ENCODE measurements at regions not wholly inside any gene's neighbourhood (a gene's known extent, or its start where the extent isn't known, plus 50 kb on each side); places are given as distances from the start of the nearest gene placed in this dataset.
"Not testable (repeated sequence)": the region's sequence is repeated elsewhere in the genome, so short reads cannot be mapped to it uniquely, and the experiment has no call there.

- DNase-seq (ENCODE audit: low spot score) = peak; percentile 1
These were observed 152.3 kb downstream of the PCTP start for GRCh38 chr17:55903028-55903690.

DNA sequence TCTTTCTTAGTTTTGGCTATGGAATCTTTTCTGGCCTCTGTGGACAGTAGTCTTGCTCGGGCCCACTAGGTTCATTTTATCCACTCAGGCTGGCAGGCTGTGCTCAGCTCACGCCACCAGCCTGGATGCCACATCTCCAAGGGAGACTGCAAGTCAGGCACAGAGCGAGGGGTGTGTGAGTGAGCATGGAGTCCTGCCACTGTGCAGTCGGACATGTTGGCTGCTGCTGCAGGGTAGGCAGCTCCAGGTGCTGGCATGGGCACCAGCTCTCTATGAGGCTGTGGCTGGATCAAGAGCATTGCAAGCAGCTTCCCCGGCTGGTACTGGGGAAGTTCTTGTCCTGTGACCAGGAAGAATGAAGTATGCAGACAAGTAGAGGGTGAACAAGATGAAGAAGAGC is 158.9 kb downstream of the PCTP start:
- DNase-seq (ENCODE audit: low spot score) = no peak

DNA sequence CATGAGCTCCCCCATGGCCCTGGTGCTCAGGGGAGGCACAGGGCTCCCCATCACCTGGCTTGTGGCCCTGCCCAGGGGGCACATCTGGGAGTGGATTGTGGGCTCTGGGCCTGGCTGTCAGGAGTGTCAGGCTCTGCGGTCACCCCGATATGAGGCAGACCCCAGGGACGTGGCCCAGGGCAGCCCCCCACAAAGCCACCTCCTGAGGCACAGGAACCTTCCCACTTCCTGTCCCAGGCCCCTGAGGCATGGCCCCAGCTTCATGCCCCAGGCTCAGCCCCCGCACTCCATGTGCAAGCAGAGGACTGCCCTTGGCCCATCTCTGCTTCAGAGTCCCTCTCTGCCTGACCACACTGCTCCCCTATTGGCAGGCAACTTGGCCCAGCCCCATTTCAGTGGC is 160.3 kb downstream of the PCTP start:
- DNase-seq (ENCODE audit: low spot score) = no peak

- no peak for DNase-seq (ENCODE audit: low spot score)
These were observed 174.6 kb downstream of the PCTP start for GRCh38 chr17:55925440-55925839.

DNA sequence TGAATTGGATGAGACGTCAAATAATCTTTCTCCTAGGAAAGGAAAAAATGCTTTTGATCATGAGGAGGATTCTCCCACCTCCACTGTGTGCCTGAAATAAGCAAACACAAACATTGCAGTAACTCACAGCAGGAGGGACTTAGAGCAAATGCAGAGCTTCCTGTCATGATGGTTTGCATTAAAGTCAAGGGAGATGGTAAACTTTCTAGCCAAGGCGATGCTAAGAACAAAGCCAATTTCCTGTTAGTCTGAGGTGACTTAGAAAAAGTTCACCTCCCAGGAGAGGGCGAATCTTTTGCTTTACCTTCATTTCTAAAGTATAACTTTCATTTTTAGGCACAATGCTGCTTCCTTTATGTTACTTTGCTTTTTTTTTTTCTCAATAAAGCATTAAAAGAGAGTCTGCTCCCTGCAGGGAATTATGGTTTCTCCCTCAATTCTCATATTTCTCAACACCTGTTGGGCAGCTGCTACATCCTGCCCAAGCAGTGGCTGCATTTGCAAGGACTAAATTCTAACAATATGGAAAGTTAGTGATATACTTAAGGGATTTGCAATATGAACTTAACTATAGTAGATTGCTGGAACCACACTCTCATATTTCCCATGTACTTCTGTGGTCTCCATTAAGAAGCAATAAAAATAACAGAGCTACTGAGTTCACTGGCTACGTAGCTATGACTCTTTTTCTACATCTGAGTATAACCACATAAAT is 175.6 kb downstream of the PCTP start:
- DNase-seq (ENCODE audit: low spot score) = no peak

DNA sequence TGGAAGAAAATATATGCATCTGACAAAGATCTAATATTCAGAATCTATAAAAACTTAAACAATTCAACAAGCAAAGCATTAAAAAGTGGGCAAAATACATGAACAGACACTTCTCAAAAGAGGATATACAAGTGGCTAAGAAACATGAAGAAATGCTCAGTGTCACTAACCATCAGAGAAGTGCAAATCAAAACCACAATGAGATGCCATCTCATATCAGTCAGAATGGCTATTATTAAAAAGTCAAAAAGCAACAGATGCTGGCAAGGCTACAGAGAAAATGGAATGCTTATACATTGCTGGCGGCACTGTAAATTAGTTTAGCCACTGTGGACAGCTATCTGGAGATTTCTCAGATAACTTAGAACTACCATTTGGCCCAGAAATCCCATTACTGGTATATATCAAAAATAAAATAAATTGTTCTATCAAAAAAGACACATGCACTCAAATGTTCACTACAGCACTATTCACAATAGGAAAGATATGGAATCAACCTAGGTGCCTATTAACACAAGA is 179.5 kb downstream of the PCTP start:
- no peak for DNase-seq (ENCODE audit: low spot score)

GRCh38 chr17:55931446-55931845 is 180.6 kb downstream of the PCTP start:
- no peak for DNase-seq (ENCODE audit: low spot score)

GRCh38 chr17:55932973-55933372 is 182.1 kb downstream of the PCTP start:
- DNase-seq (ENCODE audit: low spot score) = no peak

GRCh38 chr17:55939181-55939810 is 188.4 kb downstream of the PCTP start:
- DNase-seq (ENCODE audit: low spot score) = not testable (repeated sequence)

DNA sequence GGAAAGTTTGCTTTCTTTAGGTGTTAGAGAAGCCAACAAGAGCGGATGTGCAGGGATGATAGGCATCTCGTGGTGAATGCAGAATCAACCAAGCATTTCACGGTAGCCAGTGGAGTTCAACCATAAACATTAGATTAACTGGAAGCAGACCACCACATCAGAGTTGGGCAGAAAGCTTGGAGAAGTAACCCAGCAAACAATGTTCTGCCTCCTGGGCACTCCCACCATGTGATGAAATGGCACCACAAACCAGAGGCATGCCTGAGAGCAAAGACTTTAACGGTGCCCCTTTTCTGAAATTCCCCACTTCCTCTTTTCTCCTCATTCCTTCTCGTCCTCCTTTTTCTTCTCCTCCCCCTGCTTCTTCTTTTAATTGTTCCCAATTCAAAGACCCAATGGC is 193.5 kb upstream of the ANKFN1 start:
- DNase-seq (ENCODE audit: low spot score) = no peak

- DNase-seq (ENCODE audit: low spot score) = no peak
These were observed 191.9 kb upstream of the ANKFN1 start for GRCh38 chr17:55961386-55961785.

DNA sequence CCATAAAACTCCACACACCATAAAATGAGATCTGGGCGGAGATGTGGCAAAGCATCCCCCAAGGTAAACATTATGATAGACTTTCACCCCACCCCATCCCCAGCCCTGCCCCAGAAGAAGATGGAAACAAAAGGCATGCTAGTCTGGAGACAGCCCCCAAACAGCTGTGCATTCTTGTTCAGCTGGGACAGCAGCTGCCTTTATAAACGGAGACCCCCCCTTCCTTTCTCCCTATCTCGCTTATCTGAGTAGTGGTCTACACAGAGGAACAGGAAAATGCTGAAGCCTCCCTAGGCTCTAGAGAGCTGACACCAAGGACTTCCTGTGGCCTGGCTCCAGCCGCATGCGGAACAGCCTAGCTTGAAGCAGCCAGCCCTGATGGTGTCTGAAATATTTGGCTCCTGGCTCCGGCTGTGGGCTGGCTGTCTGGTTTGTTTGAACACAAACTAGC is 190.3 kb upstream of the ANKFN1 start:
- DNase-seq (ENCODE audit: low spot score) = no peak

GRCh38 chr17:55964191-55964590 is 189.1 kb upstream of the ANKFN1 start:
- DNase-seq (ENCODE audit: low spot score) = no peak

DNA sequence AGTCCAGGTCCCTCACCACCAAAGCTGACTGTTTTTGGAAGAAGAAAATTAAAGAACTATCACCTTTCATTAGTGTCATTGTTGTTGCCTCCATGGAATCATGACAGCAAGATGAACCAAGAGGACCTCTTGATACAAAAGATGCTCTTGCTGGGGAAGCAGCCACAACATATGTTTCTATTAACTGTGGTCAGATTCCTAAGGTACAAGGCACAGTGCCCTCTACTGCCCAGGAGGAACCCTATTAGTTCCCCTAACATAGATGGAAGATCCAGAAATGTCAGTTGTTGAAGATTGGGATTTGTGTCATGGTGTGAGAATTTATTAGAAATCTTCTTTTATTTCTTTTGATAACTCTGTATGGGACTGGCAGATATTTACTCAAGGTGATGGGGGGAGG is 188.2 kb upstream of the ANKFN1 start:
- no peak for DNase-seq (ENCODE audit: low spot score)

DNA sequence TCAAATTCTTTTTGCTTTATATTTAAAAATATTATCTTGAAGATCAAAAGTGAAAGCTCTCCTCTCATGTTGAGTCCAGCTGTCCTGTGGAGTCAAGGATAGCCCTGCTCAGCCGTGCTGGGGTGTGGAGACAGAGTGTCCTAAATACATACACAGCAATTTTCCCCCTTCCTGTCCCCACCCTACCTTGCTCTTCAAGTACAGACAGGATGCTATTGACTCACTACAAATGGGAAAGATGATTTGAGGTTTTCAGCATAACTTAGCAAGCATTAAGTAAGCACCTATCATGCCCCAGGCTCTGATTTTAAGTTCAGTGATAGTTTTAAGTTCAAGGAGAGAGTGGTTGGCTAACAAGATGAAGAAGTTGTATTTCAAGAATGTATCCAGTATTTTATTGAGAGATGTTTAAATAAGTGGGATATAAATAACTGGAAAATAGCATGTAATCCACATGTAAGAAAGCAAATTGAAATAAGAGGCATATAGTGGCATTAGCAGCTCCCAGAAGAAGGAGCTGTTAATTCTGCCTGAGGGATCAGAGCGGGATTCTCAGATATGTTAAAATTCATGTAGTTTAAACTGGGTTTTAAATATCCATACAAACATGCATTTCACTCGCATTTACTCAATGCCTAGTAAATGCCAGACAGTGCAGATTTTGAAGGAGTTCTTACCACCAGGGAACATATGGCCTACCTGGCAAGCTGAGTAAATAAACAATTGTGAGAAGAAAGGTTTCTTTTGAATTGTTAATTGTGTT is 183.5 kb upstream of the ANKFN1 start:
- no peak for DNase-seq (ENCODE audit: low spot score)

- DNase-seq (ENCODE audit: low spot score) = no peak
These were observed 174.7 kb upstream of the ANKFN1 start for GRCh38 chr17:55978578-55978977.

GRCh38 chr17:55983096-55983495 is 170.2 kb upstream of the ANKFN1 start:
- DNase-seq (ENCODE audit: low spot score) = no peak

- no peak for DNase-seq (ENCODE audit: low spot score)
These were observed 166.5 kb upstream of the ANKFN1 start for GRCh38 chr17:55986817-55987216.

DNA sequence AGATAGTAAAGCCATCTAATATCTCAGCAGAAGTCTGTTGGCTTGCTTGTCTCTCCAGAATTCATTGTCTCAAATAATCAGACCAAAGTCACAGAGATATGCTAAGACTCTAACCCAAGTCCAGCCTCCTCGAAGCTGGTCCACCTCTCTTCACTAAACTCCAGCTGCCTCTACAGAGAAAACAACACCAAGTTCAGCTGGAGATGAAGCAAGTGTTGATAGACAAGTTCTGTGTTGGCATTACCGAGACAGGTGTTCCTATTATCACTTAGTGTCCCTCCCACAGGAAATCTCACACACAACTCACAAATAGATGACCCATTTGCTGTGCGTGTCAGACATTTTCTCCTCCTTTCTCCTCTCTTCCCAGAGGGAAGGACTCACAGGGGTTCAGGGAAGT is 164.4 kb upstream of the ANKFN1 start:
- DNase-seq (ENCODE audit: low spot score) = no peak

GRCh38 chr17:55990332-55991006 is 162.8 kb upstream of the ANKFN1 start:
- no peak for DNase-seq (ENCODE audit: low spot score)

- no peak for DNase-seq (ENCODE audit: low spot score)
These were observed 156.4 kb upstream of the ANKFN1 start for GRCh38 chr17:55996826-55997225.

- no peak for DNase-seq (ENCODE audit: low spot score)
These were observed 152.9 kb upstream of the ANKFN1 start for GRCh38 chr17:56000411-56000810.

Measured in pons (tissue), 1 donor.